ENCODE measurements at regions not wholly inside any gene's neighbourhood (a gene's known extent, or its start where the extent isn't known, plus 50 kb on each side); places are given as distances from the start of the nearest gene placed in this dataset.

DNA sequence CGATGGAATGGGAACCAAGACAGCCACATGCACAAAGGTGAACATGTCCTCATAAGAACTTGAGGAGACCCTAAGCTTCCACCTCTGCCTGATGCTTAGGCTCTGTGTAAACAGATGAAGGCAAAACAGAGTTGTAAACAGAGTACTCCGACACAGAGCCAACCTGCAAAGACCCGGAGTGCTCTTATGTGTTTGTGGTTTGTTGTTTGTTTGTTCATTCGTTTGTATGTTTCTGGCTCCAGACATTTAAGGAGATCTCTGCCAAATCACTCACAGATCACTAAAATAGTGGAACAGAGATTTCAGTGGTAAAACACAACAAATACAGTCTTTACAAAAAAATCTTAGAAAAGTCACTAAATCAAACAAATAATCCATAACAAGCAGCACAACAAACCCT lies 294.9 kb downstream of the EIPR1 start:
- Histone ChIP-seq H2BK120ac (ENCODE audit: low read depth, low read length) (no peak overlapping the region), H3K9me3 (ENCODE audit: control insufficient read depth, insufficient read depth, low read length) (peaks cover 6% of the 10 kb centered on the region; the same call in 1 of the 2 replicates), H3K14ac (replicated peaks; ENCODE audit: low read depth, low read length) (no peak overlapping the region), H3K4me1 (ENCODE audit: control insufficient read depth, insufficient read depth, low read length) (no peaks in the 10 kb centered on the region), H4K91ac (ENCODE audit: insufficient read depth, low read depth, low read length) (no peak overlapping the region), H3K23ac (ENCODE audit: low read depth, low read length) (no peak overlapping the region), H4K8ac (ENCODE audit: low read depth in 2 of 2, low read length in 2 of 2) (no peak overlapping the region), H2AFZ (replicated peaks; ENCODE audit: low read length, poor library complexity) (no peak overlapping the region), H3K9ac (ENCODE audit: low read depth, low read length) (no peak overlapping the region), H3K18ac (ENCODE audit: low read depth, low read length) (no peak overlapping the region), H2BK15ac (ENCODE audit: low read depth, low read length) (no peak overlapping the region), H3K36me3 (ENCODE audit: control insufficient read depth, insufficient read depth, low read length) (no peaks in the 10 kb centered on the region), H3K27me3 (ENCODE audit: control insufficient read depth, insufficient read depth, low read length) (no peaks in the 10 kb centered on the region), H3K9me1 (ENCODE audit: insufficient read depth, low read length) (no peaks in the 10 kb centered on the region), H3K4me2 (ENCODE audit: low read depth, low read length) (no peak overlapping the region), H2AK5ac (ENCODE audit: low read depth, low read length) (no peak overlapping the region), H3K27ac (ENCODE audit: insufficient read depth, low read length) (no peak overlapping the region), H4K5ac (ENCODE audit: low read depth, low read length) (no peak overlapping the region), H3K4ac (ENCODE audit: low read depth, low read length) (no peak overlapping the region), H3K56ac (ENCODE audit: extremely low read depth, insufficient read depth, low read length) (no peak overlapping the region), H3K4me3 (ENCODE audit: insufficient read depth, low read depth, low read length) (no peak overlapping the region), H2BK5ac (ENCODE audit: low read depth, low read length, poor library complexity, severe bottlenecking) (no peak overlapping the region), H3K79me1 (ENCODE audit: low read depth in 1 of 2, low read length in 2 of 2) (no peaks in the 10 kb centered on the region), H4K20me1 (ENCODE audit: insufficient read depth, low read length) (no peaks in the 10 kb centered on the region), H2BK20ac (ENCODE audit: low read depth, low read length) (no peak overlapping the region), H2AK9ac (replicated peaks; ENCODE audit: low read depth, low read length, poor library complexity) (no peak overlapping the region)
- no TSS peak for BruUV-seq (replicated peaks)
- ATAC-seq (ENCODE audit: low read depth) (no peak), DNase-seq (no peak)
- no peak for TF ChIP-seq MAZ (IDR thresholded peaks at IDR 0.05; ENCODE audit: borderline replicate concordance, low read depth, low read length)
- ChIA-PET POLR2A (ENCODE audit: unreplicated experiment) (no interaction called here), CTCF (no interaction called here)
- dilution Hi-C loops (cut with HindIII; ENCODE audit: low sequenced_read_pairs, unreplicated experiment) (no loop called here), in situ Hi-C loops (cut with MboI; ENCODE audit: low sequenced_read_pairs) (no loop called here), intact Hi-C loops (cut with micrococcal nuclease) (no loop called here)
- no CpG with 5 or more reads among the region's 4 CpGs for WGBS, 2 experiments (ENCODE audit: extremely low coverage in 2 of 2, insufficient read length in 1 of 2)
